Testis (tissue), 2 donors: ENCODE measurements at regions not wholly inside any gene's neighbourhood (a gene's known extent, or its start where the extent isn't known, plus 50 kb on each side); places are given as distances from the start of the nearest gene placed in this dataset.

Experiments used
- DNase-seq: peaks from one replicate; pipeline ENCODE4 v3.0.0-alpha.2; 2019
- H3K27ac ChIP-seq, 2 donors: fragments of 200-600 bp; sonication (generic); one replicate each; pipeline ENCODE4 v1.5.1; 2019
- H3K27me3 ChIP-seq: fragments of 200-600 bp; sonication (generic); one replicate; pipeline ENCODE4 v1.5.1; 2019
- H3K36me3 ChIP-seq: fragments of 200-600 bp; sonication (generic); one replicate; pipeline ENCODE4 v1.5.1; 2017; ENCODE audit warnings: low read depth; ENCODE audit errors: missing control alignments
- H3K4me1 ChIP-seq: fragments of 200-600 bp; sonication (generic); one replicate; pipeline ENCODE4 v1.5.1; 2019
- H3K4me3 ChIP-seq, 2 donors: fragments of 200-600 bp; sonication (generic); one replicate each; pipeline ENCODE4 v1.5.1; 2017 to 2019
- H3K9me3 ChIP-seq: fragments of 200-600 bp; sonication (generic); one replicate; pipeline ENCODE4 v1.5.1; 2017
- CTCF ChIP-seq, 3 experiments: fragments of 450-650 bp in 2 of 3; fragments of 200-600 bp in 1 of 3; sonication (generic) in 1 of 3; IDR thresholded peaks; one replicate each; pipeline ENCODE4 v1.5.1; 2016 to 2019; ENCODE audit warnings: antibody characterized with exemption in 3 of 3, mild to moderate bottlenecking in 2 of 3, moderate library complexity in 1 of 3
- POLR2A ChIP-seq: fragments of 450-650 bp; IDR thresholded peaks from one replicate; pipeline ENCODE4 v1.6.1; 2017; ENCODE audit warnings: antibody characterized with exemption, mild to moderate bottlenecking, moderate library complexity
- WGBS, 2 donors: methylation state at CpG; one replicate each; pipeline ENCODE4 v1.1.5; 2018; 5-methylcytosine and 5-hydroxymethylcytosine counted together
- intact Hi-C: fragments of 100-400 bp; cut with DNase I; formaldehyde crosslinking; loops from one replicate; pipeline ENCODE4 v1.15.1; 2023; ENCODE audit warnings: low total_unique reads

- 88 to 89% methylated on average over 4 of the region's 4 CpGs for WGBS, 2 donors
- no peak overlapping the region for H3K4me3 ChIP-seq
- H3K9me3 ChIP-seq: no peaks in the 10 kb centered on the region
- no peak overlapping the region for H3K27ac ChIP-seq
- H3K27me3 ChIP-seq: no peaks in the 10 kb centered on the region
- no peaks in the 10 kb centered on the region for H3K36me3 ChIP-seq
- H3K4me1 ChIP-seq: peaks cover 4% of the 10 kb centered on the region
- no peak for DNase-seq
- TF ChIP-seq CTCF (IDR thresholded peaks at IDR 0.05) (no peak), POLR2A (no peak)
- intact Hi-C loops: no loop called here
Measured at GRCh38 chr14:54253195-54253947, 143.4 kb upstream of the CDKN3 start.

GRCh38 chr14:54256156-54256555, 140.7 kb upstream of the CDKN3 start:
- WGBS, 2 donors: 67 to 74% methylated on average over 9 of the region's 9 CpGs

GRCh38 chr14:54257424-54257823, 139.4 kb upstream of the CDKN3 start:
- no peak overlapping the region for H3K27ac ChIP-seq
- no peak for DNase-seq
- no peak overlapping the region for H3K4me3 ChIP-seq
- 45 to 53% methylated on average over 3 of the region's 3 CpGs for WGBS, 2 donors
- intact Hi-C loops: no loop called here
- no peaks in the 10 kb centered on the region for H3K9me3 ChIP-seq
- H3K27me3 ChIP-seq: no peaks in the 10 kb centered on the region
- TF ChIP-seq POLR2A (no peak), CTCF (IDR thresholded peaks at IDR 0.05) (no peak)
- H3K4me1 ChIP-seq: peaks cover 4% of the 10 kb centered on the region
- H3K36me3 ChIP-seq: no peaks in the 10 kb centered on the region

More at GRCh38 chr14:54256156-54256555, 140.7 kb upstream of the CDKN3 start:
- Histone ChIP-seq H3K4me3 (no peak overlapping the region), H3K27ac (no peak overlapping the region), H3K9me3 (no peaks in the 10 kb centered on the region), H3K27me3 (no peaks in the 10 kb centered on the region), H3K36me3 (no peaks in the 10 kb centered on the region), H3K4me1 (peaks cover 4% of the 10 kb centered on the region)
- DNase-seq: peak; percentile 54
- intact Hi-C loops: no loop called here
- TF ChIP-seq CTCF (IDR thresholded peaks at IDR 0.05) (no peak), POLR2A (no peak)

- intact Hi-C loops: no loop called here
Measured at GRCh38 chr14:54258382-54258781, 138.4 kb upstream of the CDKN3 start.

More at GRCh38 chr14:54258382-54258781, 138.4 kb upstream of the CDKN3 start:
- Histone ChIP-seq H3K9me3 (no peaks in the 10 kb centered on the region), H3K4me1 (peaks cover 4% of the 10 kb centered on the region), H3K4me3 (no peak overlapping the region), H3K27ac (no peak overlapping the region), H3K36me3 (no peaks in the 10 kb centered on the region), H3K27me3 (no peaks in the 10 kb centered on the region)
- DNase-seq: no peak
- 62 to 63% methylated on average over 1 of the region's 1 CpG for WGBS, 2 donors
- no peak for TF ChIP-seq CTCF (IDR thresholded peaks at IDR 0.05)
- no peak for TF ChIP-seq POLR2A
